ENCODE measurements at regions not wholly inside any gene's neighbourhood (a gene's known extent, or its start where the extent isn't known, plus 50 kb on each side); places are given as distances from the start of the nearest gene placed in this dataset.

DNA sequence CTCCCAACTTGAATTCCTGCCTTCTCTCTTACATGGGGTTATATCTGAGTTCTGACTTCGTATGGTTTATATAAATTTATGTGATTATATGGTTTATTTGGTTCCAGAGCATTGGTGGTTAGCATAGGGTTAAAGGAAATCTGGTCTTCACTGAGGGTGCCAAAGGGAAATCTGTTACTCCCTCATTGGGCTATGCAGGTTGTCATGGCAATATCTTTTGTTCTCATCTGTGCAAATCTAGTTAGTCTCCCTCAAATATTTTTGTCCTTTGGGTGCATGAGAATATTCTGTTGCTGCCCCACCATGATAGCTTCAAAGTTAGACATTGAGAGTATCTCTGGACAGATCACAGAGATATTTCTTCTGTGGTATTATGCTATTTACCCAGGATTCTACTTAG is 71.8 kb upstream of the OTUD4 start:
- H3K9me3 ChIP-seq, result no peaks in the 10 kb centered on the region
- 59 to 86% methylated on average over 1 of the region's 1 CpG for WGBS, 2 donors
- intact Hi-C loops (cut with DNase I), result no loop called here

DNA sequence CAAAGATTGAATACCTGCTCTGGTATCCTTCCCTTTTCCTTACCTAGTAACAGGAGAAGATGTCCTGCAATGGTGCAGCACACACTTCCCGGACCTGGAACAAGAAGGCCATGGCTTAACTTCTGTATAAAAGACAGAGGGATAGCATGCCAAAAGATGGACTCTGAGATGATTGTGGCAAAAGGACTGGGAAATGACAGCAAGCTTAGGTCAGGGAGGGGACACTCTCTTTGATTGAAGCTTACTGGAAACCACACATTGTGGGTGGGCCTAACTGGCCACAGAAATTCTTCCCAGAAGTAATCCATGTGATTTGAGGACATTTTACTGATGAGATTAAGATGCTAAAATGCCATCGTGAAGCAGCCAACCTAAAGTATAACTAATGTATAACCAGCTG is 71.0 kb upstream of the OTUD4 start:
- Histone ChIP-seq H3K4me3 (no peak overlapping the region), H3K27me3 (no peaks in the 10 kb centered on the region), H3K36me3 (replicated peaks in 1 of 2; ENCODE audit: insufficient read depth in 1 of 2, low read depth in 2 of 2) (no peaks in the 10 kb centered on the region), H3K9me3 (no peaks in the 10 kb centered on the region), H3K27ac (no peak overlapping the region), H3K4me1 (no peaks in the 10 kb centered on the region)
- intact Hi-C loops (cut with DNase I), result no loop called here
- 84 to 87% methylated on average over 2 of the region's 2 CpGs for WGBS, 2 donors
- ATAC-seq (no peak), DNase-seq (no peak)
- TF ChIP-seq, protein P1, sequence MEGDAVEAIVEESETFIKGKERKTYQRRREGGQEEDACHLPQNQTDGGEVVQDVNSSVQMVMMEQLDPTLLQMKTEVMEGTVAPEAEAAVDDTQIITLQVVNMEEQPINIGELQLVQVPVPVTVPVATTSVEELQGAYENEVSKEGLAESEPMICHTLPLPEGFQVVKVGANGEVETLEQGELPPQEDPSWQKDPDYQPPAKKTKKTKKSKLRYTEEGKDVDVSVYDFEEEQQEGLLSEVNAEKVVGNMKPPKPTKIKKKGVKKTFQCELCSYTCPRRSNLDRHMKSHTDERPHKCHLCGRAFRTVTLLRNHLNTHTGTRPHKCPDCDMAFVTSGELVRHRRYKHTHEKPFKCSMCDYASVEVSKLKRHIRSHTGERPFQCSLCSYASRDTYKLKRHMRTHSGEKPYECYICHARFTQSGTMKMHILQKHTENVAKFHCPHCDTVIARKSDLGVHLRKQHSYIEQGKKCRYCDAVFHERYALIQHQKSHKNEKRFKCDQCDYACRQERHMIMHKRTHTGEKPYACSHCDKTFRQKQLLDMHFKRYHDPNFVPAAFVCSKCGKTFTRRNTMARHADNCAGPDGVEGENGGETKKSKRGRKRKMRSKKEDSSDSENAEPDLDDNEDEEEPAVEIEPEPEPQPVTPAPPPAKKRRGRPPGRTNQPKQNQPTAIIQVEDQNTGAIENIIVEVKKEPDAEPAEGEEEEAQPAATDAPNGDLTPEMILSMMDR (IDR thresholded peaks at IDR 0.05), result no peak
- TF ChIP-seq POLR2A (IDR thresholded peaks at IDR 0.05), result no peak

More for the DNA sequence above, 71.8 kb upstream of the OTUD4 start:
- TF ChIP-seq, protein P1 (IDR thresholded peaks at IDR 0.05), result no peak
- no peak for TF ChIP-seq POLR2A (IDR thresholded peaks at IDR 0.05)
- ATAC-seq, result no peak
- Histone ChIP-seq H3K36me3 (replicated peaks in 1 of 2; ENCODE audit: insufficient read depth in 1 of 2, low read depth in 2 of 2) (no peaks in the 10 kb centered on the region), H3K27me3 (no peaks in the 10 kb centered on the region), H3K27ac (no peak overlapping the region), H3K4me3 (no peak overlapping the region), H3K4me1 (no peaks in the 10 kb centered on the region)
- no peak for DNase-seq

DNA sequence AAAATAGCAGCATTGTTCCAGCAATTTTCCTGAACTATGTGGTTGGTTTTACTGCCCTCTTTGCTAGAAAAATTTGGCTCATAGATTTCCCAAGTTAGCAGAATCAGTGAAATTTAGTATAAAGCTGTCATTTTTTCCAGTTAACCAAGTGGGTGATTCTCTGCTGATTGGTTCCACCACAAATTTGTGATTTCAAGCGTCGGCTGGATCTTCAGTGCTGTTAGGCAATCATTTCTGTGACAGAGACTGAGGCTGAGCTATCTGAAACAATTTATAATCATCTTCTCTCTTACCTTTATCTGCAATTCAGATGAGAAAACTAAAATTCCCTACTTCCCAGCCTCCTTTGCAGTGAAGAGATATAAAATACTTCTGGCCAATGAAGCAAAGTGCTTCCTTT is 68.6 kb upstream of the OTUD4 start:
- H3K4me3 ChIP-seq, result no peak overlapping the region
- no peaks in the 10 kb centered on the region for H3K27me3 ChIP-seq
- no peak for ATAC-seq
- intact Hi-C loops (cut with DNase I), result no loop called here
- no peaks in the 10 kb centered on the region for H3K4me1 ChIP-seq
- WGBS, 2 donors, result 77 to 83% methylated on average over 2 of the region's 2 CpGs
- DNase-seq, result no peak
- no peaks in the 10 kb centered on the region for H3K9me3 ChIP-seq
- H3K36me3 ChIP-seq (replicated peaks in 1 of 2; ENCODE audit: insufficient read depth in 1 of 2, low read depth in 2 of 2), result no peaks in the 10 kb centered on the region
- no peak overlapping the region for H3K27ac ChIP-seq
- TF ChIP-seq, protein P1 (IDR thresholded peaks at IDR 0.05), result no peak
- no peak for TF ChIP-seq POLR2A (IDR thresholded peaks at IDR 0.05)

DNA sequence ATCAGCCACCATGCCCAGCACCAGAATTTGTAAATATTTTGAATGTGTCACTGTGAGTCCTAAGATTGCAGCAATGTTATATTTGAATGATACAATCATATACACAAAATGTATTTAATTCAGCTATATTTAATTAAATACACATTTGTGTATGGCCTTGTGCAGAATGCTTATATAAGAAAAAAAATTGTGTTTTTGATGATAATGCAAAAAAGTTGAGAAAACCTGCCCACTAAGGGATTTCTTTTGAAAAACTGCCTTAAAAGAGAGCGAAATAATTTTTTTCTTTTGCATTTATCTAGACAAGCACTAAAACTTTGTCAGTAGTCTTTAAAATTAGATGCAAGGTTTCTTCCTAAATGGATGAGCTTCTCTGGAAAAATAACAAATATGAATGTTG is 68.1 kb upstream of the OTUD4 start:
- H3K27ac ChIP-seq, result no peak overlapping the region
- no peaks in the 10 kb centered on the region for H3K9me3 ChIP-seq
- no peaks in the 10 kb centered on the region for H3K4me1 ChIP-seq
- no peaks in the 10 kb centered on the region for H3K27me3 ChIP-seq
- H3K36me3 ChIP-seq (replicated peaks in 1 of 2; ENCODE audit: insufficient read depth in 1 of 2, low read depth in 2 of 2), result no peaks in the 10 kb centered on the region
- intact Hi-C loops (cut with DNase I), result no loop called here
- no peak for ATAC-seq
- 81 to 94% methylated on average over 1 of the region's 1 CpG for WGBS, 2 donors
- no peak overlapping the region for H3K4me3 ChIP-seq
- TF ChIP-seq, protein P1 (IDR thresholded peaks at IDR 0.05), result no peak
- no peak for TF ChIP-seq POLR2A (IDR thresholded peaks at IDR 0.05)
- no peak for DNase-seq

DNA sequence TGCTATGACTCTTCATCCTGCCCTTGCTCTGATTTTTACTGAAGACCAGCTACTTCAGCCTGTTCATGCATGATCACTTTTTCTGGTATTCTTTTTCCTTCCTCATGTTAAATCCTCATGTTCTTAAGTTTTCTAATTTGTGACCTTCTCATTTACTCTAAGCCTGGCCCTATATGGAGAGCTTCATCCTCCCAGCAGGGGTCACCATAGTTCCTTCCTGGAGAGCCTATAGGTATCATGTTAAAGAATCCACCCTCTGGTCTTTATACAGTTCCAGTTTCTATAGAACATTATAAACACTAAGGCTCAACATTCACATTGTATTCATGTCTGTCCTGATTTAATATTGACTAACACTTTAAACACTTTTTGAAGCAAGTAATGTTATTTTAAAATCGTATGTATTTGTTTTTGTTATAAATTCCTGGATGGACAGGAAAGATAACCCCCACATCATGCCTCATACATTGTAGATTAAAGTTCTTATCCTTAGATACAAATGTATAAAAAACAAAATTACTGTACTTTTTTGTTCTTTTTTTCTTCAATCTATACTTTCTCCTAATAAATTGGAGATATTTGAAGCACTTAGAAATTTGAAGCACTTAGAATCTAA is 53.8 kb upstream of the OTUD4 start:
- peak; percentile 57 to 72 (median 60) for DNase-seq
- TF ChIP-seq POLR2A (IDR thresholded peaks at IDR 0.05), result no peak
- TF ChIP-seq, protein P1 (IDR thresholded peaks at IDR 0.05), result peak; percentile 56 to 87 (median 80)
- H3K27me3 ChIP-seq, result no peaks in the 10 kb centered on the region
- peak; percentile 71 for ATAC-seq
- no peaks in the 10 kb centered on the region for H3K9me3 ChIP-seq
- no peak overlapping the region for H3K27ac ChIP-seq
- intact Hi-C loops (cut with DNase I), result loop anchor here (5.0 kb wide), 1 partner anchor 378 kb away; no protein-coding TSS in a partner anchor
- 28 to 29% methylated on average over 1 of the region's 1 CpG for WGBS, 2 donors
- no peaks in the 10 kb centered on the region for H3K36me3 ChIP-seq (replicated peaks in 1 of 2; ENCODE audit: insufficient read depth in 1 of 2, low read depth in 2 of 2)
- H3K4me1 ChIP-seq, result no peaks in the 10 kb centered on the region
- no peak overlapping the region for H3K4me3 ChIP-seq

All from body of pancreas (tissue), 4 donors.